ENCODE measurements at regions not wholly inside any gene's neighbourhood (a gene's known extent, or its start where the extent isn't known, plus 50 kb on each side); places are given as distances from the start of the nearest gene placed in this dataset.

- intact Hi-C loops (cut with DNase I): no loop called here
- DNase-seq (ENCODE audit: missing footprints): no peak
- no peak for ATAC-seq
Observed at GRCh38 chr1:222266223-222267196, 281.4 kb downstream of the HHIPL2 start.

GRCh38 chr1:222263791-222264190 is 284.1 kb downstream of the HHIPL2 start:
- intact Hi-C loops (cut with DNase I): no loop called here
- no peak for ATAC-seq
- DNase-seq (ENCODE audit: missing footprints): no peak

DNA sequence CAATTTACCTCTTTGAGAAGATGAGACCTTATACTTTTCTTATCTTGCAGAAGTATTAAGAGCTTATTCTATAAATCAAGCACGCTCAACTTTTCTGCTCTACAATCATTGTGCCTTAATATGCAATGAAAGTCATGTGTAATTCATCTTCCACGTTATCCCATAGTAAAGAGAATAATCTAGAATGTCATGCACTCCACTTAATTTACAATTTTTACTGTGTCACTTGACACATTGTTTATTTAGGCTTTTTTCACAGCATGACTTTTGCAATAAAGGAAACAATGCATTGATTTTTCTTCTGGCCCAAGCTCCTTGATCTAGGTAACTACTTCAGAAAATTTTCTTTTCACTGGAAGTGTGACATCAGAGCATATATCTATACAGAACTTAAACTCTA is 290.9 kb downstream of the HHIPL2 start:
- ATAC-seq (no peak), DNase-seq (ENCODE audit: missing footprints) (no peak)
- intact Hi-C loops (cut with DNase I): no loop called here

- intact Hi-C loops (cut with DNase I): no loop called here
- DNase-seq (ENCODE audit: missing footprints): no peak
- ATAC-seq: no peak
Observed at GRCh38 chr1:222256058-222256457, 291.8 kb downstream of the HHIPL2 start.

- intact Hi-C loops (cut with DNase I): no loop called here
- ATAC-seq (no peak), DNase-seq (ENCODE audit: missing footprints) (no peak)
Observed at GRCh38 chr1:222252788-222253187, 295.1 kb downstream of the HHIPL2 start.

- intact Hi-C loops (cut with DNase I): no loop called here
- DNase-seq (ENCODE audit: missing footprints): no peak
- ATAC-seq: no peak
Observed at GRCh38 chr1:222251847-222252246, 296.1 kb downstream of the HHIPL2 start.

- ATAC-seq (no peak), DNase-seq (ENCODE audit: missing footprints) (no peak)
- intact Hi-C loops (cut with DNase I): no loop called here
Observed at GRCh38 chr1:222250376-222250775, 297.5 kb downstream of the HHIPL2 start.

GRCh38 chr1:222247811-222248310 is 300.0 kb downstream of the HHIPL2 start:
- ATAC-seq (no peak), DNase-seq (ENCODE audit: missing footprints) (no peak)
- intact Hi-C loops (cut with DNase I): no loop called here

DNA sequence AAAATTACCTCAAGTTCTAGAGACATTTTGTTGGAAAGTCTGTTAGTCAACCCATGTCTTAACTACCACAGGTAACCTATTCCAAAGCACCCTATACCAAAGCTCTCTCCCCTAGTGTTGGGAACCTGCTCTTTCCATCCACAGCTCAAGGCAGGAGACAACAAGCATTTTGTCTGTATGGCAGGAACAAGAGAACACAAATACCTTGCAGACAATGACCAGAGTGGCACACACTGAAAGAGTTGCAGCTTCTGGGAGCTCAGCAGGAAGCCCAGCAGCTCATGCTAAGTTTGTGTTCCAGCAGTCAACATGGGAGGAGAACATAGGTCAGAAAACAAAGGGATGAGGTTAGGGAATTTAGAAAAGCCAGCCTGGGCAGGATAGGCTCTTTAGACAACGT is 300.8 kb downstream of the HHIPL2 start:
- ATAC-seq (no peak), DNase-seq (ENCODE audit: missing footprints) (no peak)
- intact Hi-C loops (cut with DNase I): no loop called here

GRCh38 chr1:222243902-222244301 is 304.0 kb downstream of the HHIPL2 start:
- intact Hi-C loops (cut with DNase I): no loop called here

GRCh38 chr1:222242492-222242891 is 305.4 kb downstream of the HHIPL2 start:
- ATAC-seq (no peak), DNase-seq (ENCODE audit: missing footprints) (no peak)
- intact Hi-C loops (cut with DNase I): no loop called here

More at GRCh38 chr1:222243902-222244301, 304.0 kb downstream of the HHIPL2 start:
- DNase-seq (ENCODE audit: missing footprints) (no peak), ATAC-seq (no peak)

DNA sequence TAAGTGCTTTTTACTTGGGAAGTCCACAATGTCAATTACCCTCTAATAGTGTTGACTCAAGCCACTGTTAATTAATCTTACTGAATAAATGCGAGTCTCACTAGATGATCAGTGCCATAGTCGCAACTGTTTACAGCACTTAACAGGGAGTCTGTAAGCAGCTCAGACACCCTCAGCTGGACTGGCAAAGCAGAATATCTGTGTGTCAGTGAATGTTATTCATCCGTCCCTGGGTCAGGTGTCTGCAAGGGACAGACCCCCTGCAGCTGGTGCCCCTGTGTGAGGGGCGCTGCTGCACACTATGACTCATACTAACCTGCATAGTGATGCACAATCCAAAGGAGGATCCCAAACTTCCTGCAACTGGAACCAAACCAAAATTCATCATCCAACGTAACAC is 306.5 kb downstream of the HHIPL2 start:
- ATAC-seq (no peak), DNase-seq (ENCODE audit: missing footprints) (no peak)
- intact Hi-C loops (cut with DNase I): no loop called here

- intact Hi-C loops (cut with DNase I): no loop called here
- DNase-seq (ENCODE audit: missing footprints): no peak
- no peak for ATAC-seq
Observed at GRCh38 chr1:222240536-222241181, 307.2 kb downstream of the HHIPL2 start.

DNA sequence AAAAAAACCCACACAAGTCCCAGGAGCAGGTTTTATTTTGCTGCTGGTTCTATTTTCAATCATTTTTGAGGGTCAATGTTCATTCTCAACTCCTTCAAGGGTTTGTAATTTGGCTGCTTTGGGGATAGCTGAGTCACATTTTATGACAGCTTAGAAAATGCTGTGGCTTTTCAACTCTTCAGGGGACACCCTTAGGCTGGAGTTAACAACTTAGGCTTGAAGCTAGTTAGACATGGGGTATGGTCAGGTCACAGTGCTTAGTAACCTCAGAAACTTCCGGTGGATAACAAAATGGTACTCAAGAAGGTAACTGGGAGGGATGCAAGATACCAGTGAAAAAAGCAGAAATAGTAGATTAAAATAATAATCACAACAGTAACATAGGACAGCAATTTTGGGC is 308.8 kb downstream of the HHIPL2 start:
- no peak for DNase-seq (ENCODE audit: missing footprints)
- intact Hi-C loops (cut with DNase I): no loop called here
- no peak for ATAC-seq

DNA sequence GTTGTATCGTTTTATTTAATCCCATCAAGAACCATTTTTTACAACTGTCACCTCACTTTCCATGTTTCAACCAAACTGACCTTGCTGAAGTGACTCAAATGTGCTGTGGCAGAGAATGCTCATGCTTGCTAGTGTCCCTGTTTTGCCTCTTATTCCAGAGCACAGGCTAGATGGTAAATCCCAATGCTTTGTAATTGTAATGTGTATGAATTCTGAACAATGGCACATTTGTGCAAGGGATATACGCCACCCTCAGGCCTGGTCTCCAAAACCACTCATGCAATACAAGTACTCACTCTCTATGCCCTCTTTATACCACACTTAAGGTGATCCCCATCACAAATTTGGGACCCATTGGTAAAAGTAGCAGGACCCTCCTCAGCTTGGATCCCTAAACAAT is 313.6 kb downstream of the HHIPL2 start:
- intact Hi-C loops (cut with DNase I): no loop called here
- DNase-seq (ENCODE audit: missing footprints) (no peak), ATAC-seq (no peak)

- DNase-seq (ENCODE audit: missing footprints) (no peak), ATAC-seq (no peak)
- intact Hi-C loops (cut with DNase I): no loop called here
Observed at GRCh38 chr1:222233444-222234158, 314.3 kb downstream of the HHIPL2 start.

DNA sequence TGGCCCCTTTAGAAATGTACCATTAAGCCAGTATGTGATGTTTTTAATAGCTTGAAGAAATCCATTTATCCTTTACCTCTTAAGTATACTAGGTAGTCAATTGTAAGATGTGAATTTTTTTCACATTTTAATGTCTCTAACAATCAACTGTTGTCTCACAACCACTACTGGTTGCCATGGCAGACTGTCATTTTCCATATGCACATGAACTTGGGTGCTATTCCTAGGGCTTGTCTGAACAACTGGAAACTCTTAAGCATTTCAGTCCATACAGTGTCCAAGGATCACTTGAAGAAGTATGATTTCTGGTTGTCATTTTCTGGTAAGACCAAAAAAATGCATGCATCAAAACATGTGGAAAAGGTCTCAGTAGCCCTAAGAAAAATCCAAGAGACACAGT is 315.1 kb downstream of the HHIPL2 start:
- ATAC-seq (no peak), DNase-seq (ENCODE audit: missing footprints) (no peak)
- intact Hi-C loops (cut with DNase I): no loop called here

DNA sequence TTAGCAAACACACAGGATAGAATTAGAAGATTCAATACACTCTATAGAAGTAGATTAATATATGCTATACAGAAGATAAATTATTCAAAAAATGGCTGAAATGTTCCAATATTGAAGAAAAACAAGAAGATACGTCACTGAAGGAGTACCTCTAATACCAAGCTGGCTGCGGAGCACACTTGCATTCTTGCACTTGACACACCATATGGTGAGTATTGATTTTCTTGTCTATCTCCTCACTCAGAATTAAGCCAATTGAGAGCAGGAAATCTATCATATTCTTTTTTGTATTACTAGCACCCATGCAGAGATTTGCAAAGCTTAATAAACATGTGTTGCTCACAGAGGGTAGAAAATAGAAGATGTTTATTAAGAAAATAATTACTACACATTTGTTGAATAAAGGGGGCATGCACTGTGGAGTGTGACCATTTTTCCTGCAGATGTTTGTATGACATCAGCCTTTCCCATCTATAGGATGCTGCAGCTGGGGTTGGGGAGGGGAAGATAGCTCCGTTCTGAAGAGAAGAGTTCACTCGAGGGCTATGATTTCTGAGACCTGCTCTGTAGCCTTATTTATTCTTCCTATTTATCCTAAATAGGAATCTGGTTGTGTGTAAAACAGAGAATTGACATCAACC is 318.1 kb downstream of the HHIPL2 start:
- no peak for ATAC-seq
- intact Hi-C loops (cut with DNase I): no loop called here
- DNase-seq (ENCODE audit: missing footprints): no peak

- intact Hi-C loops (cut with DNase I): no loop called here
- DNase-seq (ENCODE audit: missing footprints) (no peak), ATAC-seq (no peak)
Observed at GRCh38 chr1:222225316-222225691, 322.6 kb downstream of the HHIPL2 start.
